Astrocyte of the cerebellum (primary cell): ENCODE measurements at regions not wholly inside any gene's neighbourhood (a gene's known extent, or its start where the extent isn't known, plus 50 kb on each side); places are given as distances from the start of the nearest gene placed in this dataset.
"Not testable (repeated sequence)": the region's sequence is repeated elsewhere in the genome, so short reads cannot be mapped to it uniquely, and the experiment has no call there.

Source experiments
- DNase-seq: peaks from one replicate; pipeline ENCODE4 v3.0.0-alpha.2; 2011; ENCODE audit warnings: low read depth
- H3K4me3 ChIP-seq: 2 replicates; pipeline ENCODE4 v1.5.1; 2011; ENCODE audit warnings: mild to moderate bottlenecking, low read depth, low read length, moderate library complexity
- CTCF ChIP-seq: IDR thresholded peaks from 2 replicates; pipeline ENCODE4 v1.5.1; 2012; ENCODE audit warnings: low read length, low read depth, moderate library complexity, mild to moderate bottlenecking; ENCODE audit errors: missing control alignments
- in situ Hi-C: cut with HindIII; loops from 2 replicates; pipeline ENCODE4 v1.10.0; 2017; ENCODE audit warnings: low sequenced_read_pairs

DNA sequence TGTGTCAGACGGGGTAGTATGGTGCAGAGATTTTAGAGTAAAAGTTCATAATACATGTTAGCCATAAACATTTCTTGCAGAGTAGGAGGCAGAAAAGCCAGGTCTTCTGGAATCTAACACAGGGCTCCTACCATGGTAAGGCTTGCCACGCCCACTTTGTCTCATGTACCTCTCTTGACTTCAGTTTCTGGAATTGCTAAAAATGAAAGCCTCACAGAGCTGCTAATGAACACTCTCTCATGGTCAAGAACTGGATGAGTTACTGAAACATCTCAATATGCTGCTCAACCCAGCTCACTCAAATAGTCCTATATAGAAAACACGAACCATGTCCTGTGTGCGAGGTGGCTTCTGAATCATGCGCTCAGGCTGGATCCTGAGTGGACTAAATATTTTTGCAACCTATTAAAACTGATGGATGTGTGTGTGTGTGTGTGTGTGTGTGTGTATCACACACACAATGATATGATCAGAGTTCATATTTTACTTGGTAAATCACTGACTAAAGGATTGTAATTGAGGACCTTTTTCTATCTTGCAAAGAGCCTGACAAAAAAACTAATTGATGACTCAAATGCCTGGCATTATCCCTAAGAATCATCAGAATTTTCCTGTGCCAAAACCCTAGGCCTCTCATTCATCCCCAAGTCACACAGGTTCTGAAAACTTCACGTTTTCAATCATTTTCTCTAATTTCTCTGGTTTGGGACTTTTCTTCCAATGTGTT is 1306.6 kb downstream of the XPNPEP1 start:
- H3K4me3 ChIP-seq: no peak overlapping the region
- TF ChIP-seq CTCF: no peak
- DNase-seq: no peak
- in situ Hi-C loops: no loop called here

- no peak overlapping the region for H3K4me3 ChIP-seq
- in situ Hi-C loops: no loop called here
- TF ChIP-seq CTCF: no peak
- no peak for DNase-seq
Measured at GRCh38 chr10:108615576-108616320, 1307.6 kb downstream of the XPNPEP1 start.

DNA sequence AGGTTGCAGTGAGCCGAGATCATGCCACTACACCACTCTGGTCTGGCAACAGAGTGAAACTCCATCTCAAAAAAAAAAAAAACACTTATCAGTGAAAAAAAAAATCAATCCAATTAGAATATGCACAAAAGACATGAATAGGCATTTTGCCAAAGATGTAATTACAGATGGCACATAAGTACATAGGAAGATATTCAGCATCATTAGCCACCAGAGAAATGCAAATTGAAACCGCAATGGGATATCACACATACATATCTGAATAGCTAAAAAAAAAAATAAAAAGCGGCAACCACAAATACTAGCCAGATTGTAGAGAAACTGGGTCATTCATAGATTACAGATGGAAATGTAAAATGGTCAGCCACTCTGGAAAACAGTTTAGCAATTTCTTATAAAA is 1310.8 kb downstream of the XPNPEP1 start:
- TF ChIP-seq CTCF: no peak
- in situ Hi-C loops: no loop called here

GRCh38 chr10:108608860-108609259 is 1314.5 kb downstream of the XPNPEP1 start:
- in situ Hi-C loops: no loop called here
- no peak for TF ChIP-seq CTCF
- no peak overlapping the region for H3K4me3 ChIP-seq
- no peak for DNase-seq

More for the DNA sequence above, 1310.8 kb downstream of the XPNPEP1 start:
- DNase-seq: no peak
- H3K4me3 ChIP-seq: no peak overlapping the region

DNA sequence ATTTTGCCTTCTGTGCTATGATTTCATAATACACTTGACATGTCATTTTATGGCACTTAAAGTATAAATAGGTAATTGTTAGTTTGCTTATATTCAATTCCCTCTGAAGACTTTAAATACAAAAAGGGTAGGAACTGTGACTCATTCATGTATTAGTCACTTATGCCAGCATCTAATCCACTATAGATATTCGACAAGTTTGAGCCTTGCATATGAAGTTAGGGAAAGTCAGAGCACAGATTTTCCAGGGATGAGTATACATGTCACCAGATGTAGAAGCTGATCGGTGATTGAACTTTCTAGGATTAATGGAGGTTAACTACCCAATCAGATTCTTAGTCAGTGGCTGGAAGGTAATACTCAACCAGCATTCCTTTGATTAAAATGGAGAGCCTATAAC is 1321.5 kb downstream of the XPNPEP1 start:
- DNase-seq: no peak
- H3K4me3 ChIP-seq: no peak overlapping the region
- TF ChIP-seq CTCF: no peak
- in situ Hi-C loops: no loop called here

GRCh38 chr10:108600511-108600910 is 1322.8 kb downstream of the XPNPEP1 start:
- in situ Hi-C loops, DNase-seq, H3K4me3 ChIP-seq: not testable (repeated sequence)

GRCh38 chr10:108599317-108599716 is 1324.0 kb downstream of the XPNPEP1 start:
- in situ Hi-C loops, DNase-seq, H3K4me3 ChIP-seq: not testable (repeated sequence)
